T-helper 1 cell (primary cell): ENCODE measurements at regions not wholly inside any gene's neighbourhood (a gene's known extent, or its start where the extent isn't known, plus 50 kb on each side); places are given as distances from the start of the nearest gene placed in this dataset.
"Not testable (repeated sequence)": the region's sequence is repeated elsewhere in the genome, so short reads cannot be mapped to it uniquely, and the experiment has no call there.

Experiments used
- DNase-seq, 5 donors: peaks; one replicate each; pipeline ENCODE4 v3.0.0-alpha.2; 2012 to 2020

GRCh38 chr6:113009682-113010081 is 662.6 kb downstream of the RFPL4B start:
- DNase-seq = no peak

- DNase-seq = no peak
These were observed 663.3 kb downstream of the RFPL4B start for GRCh38 chr6:113010196-113010989.

GRCh38 chr6:113011389-113011788 is 664.3 kb downstream of the RFPL4B start:
- no peak for DNase-seq

GRCh38 chr6:113011801-113012200 is 664.7 kb downstream of the RFPL4B start:
- no peak for DNase-seq

- no peak for DNase-seq
These were observed 668.1 kb downstream of the RFPL4B start for GRCh38 chr6:113015249-113015648.

GRCh38 chr6:113017353-113017752 is 670.2 kb downstream of the RFPL4B start:
- no peak for DNase-seq

GRCh38 chr6:113018351-113019151 is 671.4 kb downstream of the RFPL4B start:
- DNase-seq = no peak

DNA sequence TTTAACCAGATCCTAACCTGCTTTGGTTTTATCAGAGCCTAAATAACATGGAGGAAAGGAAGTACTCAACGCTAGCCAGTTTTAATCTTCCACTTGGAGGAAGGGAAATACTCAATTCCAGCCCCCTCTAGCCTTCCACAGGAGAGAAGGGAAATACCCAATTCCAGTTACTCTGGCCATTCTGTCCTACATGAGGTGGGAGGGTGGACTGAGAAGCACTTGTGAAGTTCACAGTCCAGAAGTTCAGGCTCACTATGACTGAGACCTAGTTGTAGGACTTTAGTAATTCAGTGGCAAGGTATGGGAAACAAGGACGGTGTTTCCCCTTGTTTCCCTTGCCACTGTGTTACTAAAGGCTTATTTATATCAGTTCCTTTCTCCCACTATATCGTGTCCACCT is 672.0 kb downstream of the RFPL4B start:
- DNase-seq = no peak

- DNase-seq = no peak
These were observed 680.6 kb downstream of the RFPL4B start for GRCh38 chr6:113027780-113028179.

- not testable (repeated sequence) for DNase-seq
These were observed 682.0 kb downstream of the RFPL4B start for GRCh38 chr6:113029161-113029560.

- no peak for DNase-seq
These were observed 684.6 kb downstream of the RFPL4B start for GRCh38 chr6:113031591-113032238.

DNA sequence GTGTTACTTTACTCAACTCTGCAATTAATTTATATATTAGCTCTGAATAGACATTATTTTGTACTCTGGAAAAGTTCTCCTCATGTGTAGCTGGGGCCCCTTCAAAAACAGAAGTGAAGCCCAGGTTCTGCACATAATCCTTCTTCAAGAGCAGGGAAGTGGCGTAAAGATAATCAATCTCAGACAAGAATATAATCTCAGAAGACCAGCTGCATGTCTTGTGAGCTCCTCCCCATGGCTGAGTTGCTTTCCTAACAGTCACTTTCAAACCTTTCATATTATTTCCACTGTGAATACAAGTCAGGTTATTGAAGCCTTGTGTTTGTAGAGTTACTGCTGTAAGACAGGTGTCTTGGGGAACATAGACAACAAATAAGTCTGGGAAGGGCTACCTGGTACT is 691.9 kb downstream of the RFPL4B start:
- DNase-seq = no peak

DNA sequence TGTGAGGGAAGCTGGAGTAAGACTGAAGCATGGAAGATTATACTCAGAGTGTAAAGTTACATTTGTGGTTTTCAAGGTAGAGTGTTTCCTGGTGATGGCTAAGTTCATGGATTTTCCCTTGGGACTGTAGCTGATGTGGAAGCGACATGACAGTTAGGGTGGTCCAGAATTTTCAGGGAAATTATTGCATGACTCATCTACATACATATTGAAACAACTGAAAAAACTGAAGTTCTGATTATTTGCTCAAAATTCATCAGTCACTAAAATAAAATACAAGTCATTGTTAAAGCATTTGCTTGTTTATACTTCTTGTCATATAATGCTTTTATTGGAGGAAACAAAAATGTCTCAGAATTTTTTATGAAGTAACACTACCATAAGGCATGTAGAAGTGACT is 700.0 kb downstream of the RFPL4B start:
- DNase-seq = no peak

GRCh38 chr6:113047932-113048331 is 700.8 kb downstream of the RFPL4B start:
- DNase-seq = no peak

- DNase-seq = no peak
These were observed 701.6 kb downstream of the RFPL4B start for GRCh38 chr6:113048741-113049140.

DNA sequence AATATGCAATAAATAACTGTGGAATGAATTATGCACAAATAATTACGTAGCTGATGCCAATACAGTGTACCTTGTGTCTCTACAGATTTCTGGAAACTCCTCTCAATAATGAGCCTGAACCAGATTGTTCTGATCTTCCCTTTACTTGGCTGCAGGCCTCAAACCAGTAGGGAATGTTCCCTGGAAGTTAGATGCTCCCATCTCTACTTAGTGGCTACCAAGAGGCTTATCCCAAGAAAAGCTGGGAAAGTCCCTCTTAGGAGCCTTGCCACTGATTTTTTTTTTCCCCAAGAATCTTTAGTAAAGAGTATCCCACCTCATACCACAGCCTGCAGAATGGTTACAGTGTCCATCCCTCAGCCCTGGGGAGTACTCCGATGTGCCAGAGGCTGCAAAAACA is 702.1 kb downstream of the RFPL4B start:
- no peak for DNase-seq

DNA sequence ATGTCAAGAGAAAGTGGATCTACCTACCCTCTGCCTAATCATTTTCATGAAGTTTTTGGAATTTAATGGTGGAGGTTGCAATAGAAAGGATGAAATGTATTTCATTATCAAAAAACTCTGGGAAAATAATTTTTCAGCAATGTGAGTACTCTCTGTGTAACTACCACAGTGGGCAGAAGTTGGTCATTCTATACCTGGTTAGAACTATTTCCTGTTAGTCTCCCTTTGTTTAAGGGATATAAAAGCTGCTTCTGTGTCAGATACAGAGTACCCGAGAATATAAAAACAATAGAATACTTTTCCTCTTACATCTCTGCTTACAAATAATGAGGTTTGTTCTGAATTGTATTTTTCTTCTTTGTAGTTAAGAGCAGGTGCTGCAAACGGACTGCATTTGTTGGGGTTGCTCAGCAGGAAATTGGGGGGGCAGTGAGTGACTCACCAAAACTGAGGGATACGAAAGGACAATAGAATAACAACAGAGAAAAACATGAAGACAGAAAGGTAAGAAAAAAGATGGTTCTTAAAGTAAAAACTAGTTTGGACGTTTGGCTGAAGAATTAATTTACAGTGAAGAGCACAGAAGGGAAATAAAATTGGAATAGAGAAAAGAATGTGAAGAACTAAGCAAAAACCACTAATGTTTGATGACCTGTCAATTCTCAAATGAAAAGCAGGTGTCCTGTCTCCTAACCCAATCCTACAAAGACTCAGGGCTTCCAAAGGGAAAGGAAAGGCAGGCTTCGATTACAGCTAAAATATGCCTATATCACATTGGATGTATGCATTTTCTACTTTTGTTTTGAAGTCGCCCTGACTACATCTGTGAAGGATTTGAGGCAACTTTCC is 703.1 kb downstream of the RFPL4B start:
- no peak for DNase-seq

DNA sequence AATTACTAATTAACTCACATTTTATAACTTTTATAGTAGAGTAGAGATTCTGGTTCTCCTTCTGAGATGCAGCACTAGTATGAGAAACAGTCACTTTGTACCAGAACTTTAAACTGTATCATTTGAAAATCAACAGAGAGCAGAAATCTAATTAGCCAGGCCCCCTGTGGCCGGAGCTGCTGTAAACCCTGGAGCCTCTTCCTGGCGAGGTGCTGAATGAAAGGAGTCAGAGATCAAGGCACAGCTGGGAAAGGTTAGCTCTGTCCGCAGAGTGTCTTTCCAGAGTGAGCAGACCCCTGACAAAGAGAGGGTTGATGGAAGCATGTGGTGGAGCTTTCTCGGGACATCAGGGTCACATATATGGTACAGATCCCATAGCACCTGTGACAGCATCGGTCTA is 703.8 kb downstream of the RFPL4B start:
- no peak for DNase-seq

- DNase-seq = no peak
These were observed 705.4 kb downstream of the RFPL4B start for GRCh38 chr6:113052506-113052905.

DNA sequence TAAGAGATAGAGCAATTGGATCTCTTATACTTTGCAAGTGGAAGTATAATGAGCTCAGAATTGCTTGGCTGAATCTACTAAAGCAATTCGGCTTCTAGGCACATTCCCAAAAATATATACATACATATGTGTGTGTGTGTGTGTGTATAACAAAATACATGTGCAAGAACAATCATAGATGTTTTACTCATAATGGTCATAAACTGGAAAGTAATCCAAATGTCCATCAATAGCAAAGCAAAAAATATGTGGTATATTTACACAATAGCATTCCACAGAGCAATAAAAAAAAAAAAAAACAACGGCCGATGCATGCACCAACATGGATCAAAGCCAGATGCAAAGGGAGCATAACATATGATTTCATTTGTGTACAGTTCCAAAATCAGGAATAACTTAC is 707.9 kb downstream of the RFPL4B start:
- DNase-seq = no peak

GRCh38 chr6:113055998-113056397 is 708.9 kb downstream of the RFPL4B start:
- no peak for DNase-seq

DNA sequence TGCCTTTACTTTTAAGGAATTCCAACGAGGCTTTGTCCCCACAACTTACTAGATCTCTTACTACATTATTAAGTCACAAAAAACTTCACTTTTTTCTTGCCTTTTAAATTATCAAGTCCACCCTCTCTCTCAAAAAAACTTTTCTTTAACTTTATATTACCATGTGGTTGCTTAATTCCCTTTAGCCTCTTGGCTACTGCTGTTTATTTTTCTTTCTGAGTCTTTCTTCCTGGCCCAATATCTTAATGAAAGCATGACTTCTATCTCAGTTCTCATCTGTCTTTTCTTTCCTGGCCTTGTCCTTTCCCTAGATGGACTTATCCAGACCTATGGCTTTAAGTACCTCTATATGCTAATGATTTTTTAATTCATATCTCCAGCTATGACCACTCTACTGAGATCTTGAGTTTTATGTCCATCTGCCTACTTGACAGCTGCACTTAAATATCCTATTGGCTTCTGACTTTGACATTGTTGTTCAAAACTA is 710.5 kb downstream of the RFPL4B start:
- no peak for DNase-seq

GRCh38 chr6:113060664-113061063 is 713.5 kb downstream of the RFPL4B start:
- no peak for DNase-seq
